Hepatocyte (in vitro differentiated cells): ENCODE measurements at regions not wholly inside any gene's neighbourhood (a gene's known extent, or its start where the extent isn't known, plus 50 kb on each side); places are given as distances from the start of the nearest gene placed in this dataset.

Source experiments
- DNase-seq: peaks from one replicate; pipeline ENCODE4 v3.0.0-alpha.2; 2016; ENCODE audit warnings: low spot score
- H2AFZ ChIP-seq: fragments of 200-600 bp; sonication (generic); 2 replicates; pipeline ENCODE4 v1.6.0; 2016; ENCODE audit warnings: antibody characterized with exemption, mild to moderate bottlenecking
- H3K27ac ChIP-seq: fragments of 200-600 bp; sonication (generic); 2 replicates; pipeline ENCODE4 v1.5.1; 2016; ENCODE audit warnings: mild to moderate bottlenecking
- H3K27me3 ChIP-seq: fragments of 200-600 bp; sonication (generic); 2 replicates; pipeline ENCODE4 v1.6.1; 2016
- H3K36me3 ChIP-seq: fragments of 200-600 bp; sonication (generic); replicated peaks from 2 replicates; pipeline ENCODE4 v1.5.1; 2016; ENCODE audit warnings: low read depth; ENCODE audit not compliant: insufficient read depth
- H3K4me1 ChIP-seq: fragments of 200-600 bp; sonication (generic); 2 replicates; pipeline ENCODE4 v1.5.1; 2016; ENCODE audit warnings: mild to moderate bottlenecking, moderate library complexity; ENCODE audit not compliant: insufficient read depth
- H3K4me2 ChIP-seq: fragments of 200-600 bp; sonication (generic); 2 replicates; pipeline ENCODE4 v1.6.0; 2016
- H3K4me3 ChIP-seq: fragments of 200-600 bp; sonication (generic); 2 replicates; pipeline ENCODE4 v1.5.1; 2016; ENCODE audit warnings: mild to moderate bottlenecking
- H3K79me2 ChIP-seq: fragments of 200-600 bp; sonication (generic); 2 replicates; pipeline ENCODE4 v1.6.0; 2017; ENCODE audit warnings: mild to moderate bottlenecking
- H3K9me2 ChIP-seq: fragments of 200-600 bp; sonication (generic); replicated peaks from 2 replicates; pipeline ENCODE4 v1.6.0; 2017; ENCODE audit warnings: mild to moderate bottlenecking; ENCODE audit not compliant: insufficient read depth
- H3K9me3 ChIP-seq: fragments of 200-600 bp; sonication (generic); 2 replicates; pipeline ENCODE4 v1.5.1; 2016; ENCODE audit warnings: low read depth, mild to moderate bottlenecking
- H4K20me1 ChIP-seq: fragments of 200-600 bp; sonication (generic); 2 replicates; pipeline ENCODE4 v1.6.0; 2016; ENCODE audit warnings: mild to moderate bottlenecking; ENCODE audit not compliant: insufficient read depth, poor library complexity, severe bottlenecking
- EZH2 ChIP-seq: fragments of 200-600 bp; sonication (generic); IDR thresholded peaks from 2 replicates; pipeline ENCODE4 v1.6.1; 2016; ENCODE audit warnings: antibody characterized with exemption, mild to moderate bottlenecking, borderline replicate concordance
- EZH2phosphoT487 ChIP-seq: fragments of 200-600 bp; sonication (generic); IDR thresholded peaks from one replicate; pipeline ENCODE4 v1.6.1; 2018; ENCODE audit warnings: antibody characterized with exemption, mild to moderate bottlenecking, low read depth, moderate library complexity; ENCODE audit not compliant: unreplicated experiment, severe bottlenecking
- WGBS: methylation state at CpG from one replicate; pipeline ENCODE4 v1.1.6; 2016; ENCODE audit warnings: low lambda C conversion rate; ENCODE audit errors: missing lambda C conversion rate; 5-methylcytosine and 5-hydroxymethylcytosine counted together
- TF ChIP-seq, protein P1 (sequence below): fragments of 200-600 bp; sonication (generic); IDR thresholded peaks from 2 replicates; pipeline ENCODE4 v1.5.1; 2016; ENCODE audit warnings: antibody characterized with exemption, mild to moderate bottlenecking; ENCODE audit not compliant: poor library complexity

DNA sequence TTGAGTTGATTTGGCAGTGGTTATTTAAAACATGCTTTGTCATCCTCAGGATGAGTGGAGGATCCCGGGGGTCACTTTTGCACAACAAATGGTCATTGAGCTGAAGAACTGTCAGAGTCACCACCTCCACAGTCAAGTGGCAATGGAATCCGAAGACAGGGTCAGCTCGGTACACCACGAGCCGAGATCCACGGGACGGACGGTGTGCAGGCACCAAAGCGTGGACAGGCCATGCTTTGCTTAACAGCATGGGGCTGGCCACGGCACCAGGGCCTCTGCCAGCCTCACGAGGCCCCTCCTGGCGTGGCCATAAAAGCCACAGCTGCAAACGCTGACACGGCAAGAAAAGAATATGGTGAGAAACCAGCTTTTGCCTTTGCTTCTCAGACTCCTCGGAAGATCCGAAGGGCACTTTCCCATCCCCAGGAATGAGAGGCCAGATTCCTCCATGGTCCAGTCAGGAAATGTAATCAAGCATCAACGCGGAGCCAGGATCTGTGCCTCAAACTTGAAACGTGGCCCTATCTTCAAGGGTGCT lies 152.2 kb upstream of the DIO3 start:
- no peak overlapping the region for H3K4me3 ChIP-seq

DNA sequence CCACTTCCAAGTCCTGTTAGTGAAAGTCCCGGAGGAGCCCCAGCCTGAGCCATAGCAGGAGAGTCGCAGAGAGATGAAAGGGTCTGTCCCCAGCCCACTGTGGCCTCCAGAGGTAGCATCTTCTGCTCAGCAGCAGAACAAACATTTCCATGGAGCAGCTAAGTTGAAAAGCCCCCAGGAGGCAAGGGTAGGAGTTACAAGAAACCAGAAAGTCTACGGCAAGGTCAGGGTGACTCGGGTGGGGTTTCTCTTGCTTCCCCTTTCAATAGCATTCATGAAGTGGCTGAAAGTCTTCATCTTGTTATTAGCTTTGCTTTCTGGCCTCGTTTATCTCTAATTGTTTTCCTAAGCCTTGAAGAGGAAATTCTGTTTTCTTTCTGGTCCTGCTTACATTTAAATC lies 151.2 kb upstream of the DIO3 start:
- H3K27ac ChIP-seq: no peak overlapping the region

More for the DNA sequence above, 152.2 kb upstream of the DIO3 start:
- no peak overlapping the region for H3K4me2 ChIP-seq
- H3K9me2 ChIP-seq: no peaks in the 10 kb centered on the region
- H3K27ac ChIP-seq: peak overlapping the region; percentile 9
- peaks cover 29% of the 10 kb centered on the region for H3K4me1 ChIP-seq
- no peak overlapping the region for H2AFZ ChIP-seq
- DNase-seq: no peak
- H3K36me3 ChIP-seq: no peaks in the 10 kb centered on the region
- no peaks in the 10 kb centered on the region for H3K9me3 ChIP-seq
- 94% methylated on average over 19 of the region's 19 CpGs for whole genome bisulfite sequencing
- H3K79me2 ChIP-seq: no peaks in the 10 kb centered on the region
- no peaks in the 10 kb centered on the region for H3K27me3 ChIP-seq
- TF ChIP-seq EZH2phosphoT487: no peak
- TF ChIP-seq EZH2: no peak
- TF ChIP-seq, protein P1, sequence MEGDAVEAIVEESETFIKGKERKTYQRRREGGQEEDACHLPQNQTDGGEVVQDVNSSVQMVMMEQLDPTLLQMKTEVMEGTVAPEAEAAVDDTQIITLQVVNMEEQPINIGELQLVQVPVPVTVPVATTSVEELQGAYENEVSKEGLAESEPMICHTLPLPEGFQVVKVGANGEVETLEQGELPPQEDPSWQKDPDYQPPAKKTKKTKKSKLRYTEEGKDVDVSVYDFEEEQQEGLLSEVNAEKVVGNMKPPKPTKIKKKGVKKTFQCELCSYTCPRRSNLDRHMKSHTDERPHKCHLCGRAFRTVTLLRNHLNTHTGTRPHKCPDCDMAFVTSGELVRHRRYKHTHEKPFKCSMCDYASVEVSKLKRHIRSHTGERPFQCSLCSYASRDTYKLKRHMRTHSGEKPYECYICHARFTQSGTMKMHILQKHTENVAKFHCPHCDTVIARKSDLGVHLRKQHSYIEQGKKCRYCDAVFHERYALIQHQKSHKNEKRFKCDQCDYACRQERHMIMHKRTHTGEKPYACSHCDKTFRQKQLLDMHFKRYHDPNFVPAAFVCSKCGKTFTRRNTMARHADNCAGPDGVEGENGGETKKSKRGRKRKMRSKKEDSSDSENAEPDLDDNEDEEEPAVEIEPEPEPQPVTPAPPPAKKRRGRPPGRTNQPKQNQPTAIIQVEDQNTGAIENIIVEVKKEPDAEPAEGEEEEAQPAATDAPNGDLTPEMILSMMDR: no peak
- H4K20me1 ChIP-seq: no peaks in the 10 kb centered on the region

DNA sequence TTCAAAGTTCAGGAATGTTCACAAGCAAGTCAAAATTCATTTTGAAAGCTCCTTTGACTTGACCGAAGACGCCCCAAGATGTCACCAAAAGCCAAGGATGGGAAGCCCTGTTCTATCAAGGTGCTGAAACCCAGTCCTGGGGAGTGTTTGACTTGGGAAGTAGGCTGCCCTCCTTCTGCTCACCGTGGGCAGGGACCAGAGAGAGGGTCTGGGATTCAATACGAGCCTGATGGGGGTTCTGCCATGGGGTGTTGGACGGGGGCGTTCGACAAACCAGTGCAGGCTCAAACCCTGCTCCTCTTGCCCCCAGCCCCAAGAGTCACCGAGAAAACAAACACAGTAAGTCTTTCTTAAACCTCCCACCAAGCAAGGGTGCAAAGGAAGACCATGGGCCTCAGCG lies 150.1 kb upstream of the DIO3 start:
- Histone ChIP-seq H4K20me1 (no peaks in the 10 kb centered on the region), H3K4me1 (peaks cover 26% of the 10 kb centered on the region), H3K4me2 (no peak overlapping the region), H3K4me3 (no peak overlapping the region), H2AFZ (no peak overlapping the region), H3K27ac (no peak overlapping the region), H3K27me3 (no peaks in the 10 kb centered on the region), H3K36me3 (no peaks in the 10 kb centered on the region), H3K9me3 (no peaks in the 10 kb centered on the region), H3K79me2 (no peaks in the 10 kb centered on the region), H3K9me2 (no peaks in the 10 kb centered on the region)
- WGBS: 97% methylated on average over 9 of the region's 9 CpGs
- no peak for DNase-seq
- TF ChIP-seq EZH2 (no peak), EZH2phosphoT487 (no peak)
- TF ChIP-seq, protein P1: no peak

More for the DNA sequence above, 151.2 kb upstream of the DIO3 start:
- TF ChIP-seq, protein P1: no peak
- no peak for TF ChIP-seq EZH2phosphoT487
- TF ChIP-seq EZH2: no peak
- Histone ChIP-seq H4K20me1 (no peaks in the 10 kb centered on the region), H3K9me3 (no peaks in the 10 kb centered on the region), H3K36me3 (no peaks in the 10 kb centered on the region), H2AFZ (no peak overlapping the region), H3K79me2 (no peaks in the 10 kb centered on the region), H3K27me3 (no peaks in the 10 kb centered on the region), H3K4me2 (no peak overlapping the region), H3K9me2 (no peaks in the 10 kb centered on the region), H3K4me1 (peaks cover 26% of the 10 kb centered on the region), H3K4me3 (no peak overlapping the region)
- no peak for DNase-seq
- WGBS: 59% methylated on average over 5 of the region's 5 CpGs
